Esophagus (tissue), 2 donors: ENCODE measurements at regions not wholly inside any gene's neighbourhood (a gene's known extent, or its start where the extent isn't known, plus 50 kb on each side); places are given as distances from the start of the nearest gene placed in this dataset.

Source experiments
- H3K27ac ChIP-seq, 2 donors: one replicate each; pipeline ENCODE4 v1.5.1; 2013; ENCODE audit warnings: low read depth in 2 of 2, mild to moderate bottlenecking in 2 of 2, inconsistent platforms in 1 of 2, low read length in 1 of 2, moderate library complexity in 1 of 2
- H3K27me3 ChIP-seq, 2 donors: one replicate each; pipeline ENCODE4 v1.6.1; 2013; ENCODE audit warnings: low read length in 2 of 2, control low read depth in 1 of 2, mild to moderate bottlenecking in 1 of 2; ENCODE audit not compliant: insufficient read depth in 2 of 2, control insufficient read depth in 1 of 2
- H3K36me3 ChIP-seq, 2 donors: one replicate each; pipeline ENCODE4 v1.6.1; 2013; ENCODE audit warnings: low read length in 1 of 2; ENCODE audit not compliant: control insufficient read depth in 2 of 2, insufficient read depth in 2 of 2
- H3K4me1 ChIP-seq, 2 donors: one replicate each; pipeline ENCODE4 v1.6.1; 2013; ENCODE audit warnings: low read length in 1 of 2; ENCODE audit not compliant: control insufficient read depth in 2 of 2, insufficient read depth in 2 of 2
- H3K4me3 ChIP-seq, 2 donors: one replicate each; pipeline ENCODE4 v1.5.1; 2013; ENCODE audit warnings: low read length in 2 of 2, mild to moderate bottlenecking in 2 of 2, low read depth in 1 of 2, moderate library complexity in 1 of 2
- H3K9me3 ChIP-seq, 2 donors: one replicate each; pipeline ENCODE4 v1.6.1; 2013; ENCODE audit warnings: mild to moderate bottlenecking in 2 of 2, low read depth in 1 of 2, low read length in 1 of 2, moderate library complexity in 1 of 2; ENCODE audit not compliant: control insufficient read depth in 2 of 2, insufficient read depth in 1 of 2
- WGBS, 2 donors: extraction: QIAGEN DNeasy Blood & Tissue Kit; methylation state at CpG; one replicate each; pipeline ENCODE4 v1.1.7; 2013; 5-methylcytosine and 5-hydroxymethylcytosine counted together
- donor health status: healthy with polysubstance abuse.
- donor health status: Bipolar disorder and iron deficiency.

DNA sequence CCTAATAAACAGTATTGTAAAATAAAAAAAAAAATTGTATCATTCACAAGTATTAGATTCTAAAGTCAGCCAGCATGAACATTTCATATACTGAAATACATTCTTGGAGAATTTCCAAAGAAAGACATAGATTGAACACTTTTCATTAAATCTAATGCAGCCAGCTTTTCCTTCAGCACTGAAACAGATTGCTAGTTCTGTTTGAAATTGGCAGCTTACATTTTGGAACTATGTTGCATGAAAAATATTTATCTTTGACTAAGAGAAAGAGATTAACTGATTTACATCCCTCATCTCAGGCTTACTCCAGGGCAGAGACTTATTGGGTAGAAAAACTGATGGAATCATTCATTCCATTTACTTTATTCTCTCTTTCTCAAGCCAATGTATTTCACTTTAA lies 272.7 kb downstream of the PDHA2 start:
- Histone ChIP-seq H3K9me3 (no peaks in the 10 kb centered on the region), H3K27ac (no peak overlapping the region), H3K4me1 (no peaks in the 10 kb centered on the region), H3K36me3 (no peaks in the 10 kb centered on the region), H3K27me3 (no peaks in the 10 kb centered on the region), H3K4me3 (no peak overlapping the region)

- WGBS, 2 donors: 74 to 78% methylated on average over 1 of the region's 1 CpG
These were observed 280.3 kb downstream of the PDHA2 start for GRCh38 chr4:96120206-96120605.

DNA sequence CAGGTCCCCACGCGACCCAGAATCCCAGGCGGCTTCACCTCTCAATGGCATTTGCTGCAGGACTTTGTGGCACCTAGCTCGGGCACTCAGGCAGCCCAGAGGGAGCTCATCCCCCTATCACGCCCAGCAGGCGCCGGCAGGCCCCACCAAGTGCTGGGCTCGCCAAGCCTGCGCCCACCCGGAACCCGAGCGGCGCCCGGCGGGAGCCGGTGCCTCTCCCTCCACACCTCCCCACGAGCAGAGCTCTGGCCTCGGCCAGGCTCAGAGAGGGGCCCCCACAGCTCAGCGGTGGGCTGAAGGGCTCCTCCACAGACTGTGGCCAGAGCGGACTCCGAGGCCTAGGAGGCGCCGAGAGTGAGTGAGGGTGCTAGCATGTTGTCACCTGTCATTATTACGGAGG lies 286.3 kb downstream of the PDHA2 start:
- Histone ChIP-seq H3K4me3 (no peak overlapping the region), H3K4me1 (no peaks in the 10 kb centered on the region), H3K36me3 (no peaks in the 10 kb centered on the region), H3K27ac (no peak overlapping the region), H3K27me3 (no peaks in the 10 kb centered on the region), H3K9me3 (peaks cover 5 to 6% of the 10 kb centered on the region in 2 donors)
- WGBS, 2 donors: 93 to 94% methylated on average over 24 of the region's 24 CpGs

More at GRCh38 chr4:96120206-96120605, 280.3 kb downstream of the PDHA2 start:
- no peak overlapping the region for H3K4me3 ChIP-seq
- H3K9me3 ChIP-seq: no peaks in the 10 kb centered on the region
- no peak overlapping the region for H3K27ac ChIP-seq
- H3K36me3 ChIP-seq: no peaks in the 10 kb centered on the region
- H3K27me3 ChIP-seq: no peaks in the 10 kb centered on the region
- no peaks in the 10 kb centered on the region for H3K4me1 ChIP-seq

- H3K4me1 ChIP-seq: no peaks in the 10 kb centered on the region
- WGBS, 2 donors: 69 to 82% methylated on average over 1 of the region's 1 CpG
- no peak overlapping the region for H3K27ac ChIP-seq
- no peak overlapping the region for H3K4me3 ChIP-seq
- H3K9me3 ChIP-seq: peaks cover 0 to 3% of the 10 kb centered on the region in 2 donors
- H3K36me3 ChIP-seq: no peaks in the 10 kb centered on the region
- no peaks in the 10 kb centered on the region for H3K27me3 ChIP-seq
These were observed 291.3 kb downstream of the PDHA2 start for GRCh38 chr4:96131186-96131585.

- H3K36me3 ChIP-seq: no peaks in the 10 kb centered on the region
- H3K27me3 ChIP-seq: no peaks in the 10 kb centered on the region
- no peak overlapping the region for H3K4me3 ChIP-seq
- 88 to 93% methylated on average over 2 of the region's 2 CpGs for WGBS, 2 donors
- no peak overlapping the region for H3K27ac ChIP-seq
- peaks cover 0 to 2% of the 10 kb centered on the region in 2 donors for H3K9me3 ChIP-seq
- no peaks in the 10 kb centered on the region for H3K4me1 ChIP-seq
These were observed 294.9 kb downstream of the PDHA2 start for GRCh38 chr4:96134806-96135205.

GRCh38 chr4:96136056-96136455 lies 296.2 kb downstream of the PDHA2 start:
- no peak overlapping the region for H3K4me3 ChIP-seq
- peaks cover 0 to 2% of the 10 kb centered on the region in 2 donors for H3K9me3 ChIP-seq
- H3K36me3 ChIP-seq: no peaks in the 10 kb centered on the region
- no peak overlapping the region for H3K27ac ChIP-seq
- 62 to 75% methylated on average over 2 of the region's 2 CpGs for WGBS, 2 donors
- no peaks in the 10 kb centered on the region for H3K4me1 ChIP-seq
- no peaks in the 10 kb centered on the region for H3K27me3 ChIP-seq

DNA sequence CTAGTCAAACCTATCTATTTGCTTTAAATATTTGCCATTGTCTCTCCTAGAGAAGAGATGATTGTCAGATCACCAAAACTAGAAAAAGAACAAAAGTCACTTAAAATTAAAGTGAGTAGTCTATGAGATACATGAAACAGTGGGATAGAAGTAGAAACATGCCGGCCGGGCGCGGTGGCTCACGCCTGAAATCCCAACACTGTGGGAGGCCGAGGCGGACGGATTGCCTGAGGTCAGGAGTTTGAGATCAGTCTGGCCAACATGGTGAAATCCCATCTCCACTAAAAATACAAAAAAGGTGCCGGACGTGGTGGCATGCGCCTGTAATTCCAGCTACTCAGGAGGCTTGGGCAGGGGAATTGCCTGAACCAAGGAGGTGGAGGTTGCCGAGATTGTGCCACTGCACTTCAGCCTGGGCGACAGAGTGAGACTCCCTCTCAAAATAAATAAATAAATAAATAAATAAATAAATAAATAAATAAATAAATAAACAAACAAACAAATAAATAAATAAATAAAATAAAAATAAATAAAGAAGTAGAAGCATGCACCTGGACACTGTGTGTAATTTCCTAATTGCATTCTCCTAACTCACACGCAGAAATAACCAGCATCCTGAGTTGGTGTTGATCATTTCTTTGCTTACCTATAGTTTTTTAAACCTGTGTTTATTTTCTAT lies 299.5 kb downstream of the PDHA2 start:
- H3K27ac ChIP-seq: no peak overlapping the region
- H3K4me3 ChIP-seq: no peak overlapping the region
- peaks cover 0 to 2% of the 10 kb centered on the region in 2 donors for H3K9me3 ChIP-seq
- H3K36me3 ChIP-seq: no peaks in the 10 kb centered on the region
- 94 to 95% methylated on average over 14 of the region's 14 CpGs for WGBS, 2 donors
- H3K27me3 ChIP-seq: no peaks in the 10 kb centered on the region
- no peaks in the 10 kb centered on the region for H3K4me1 ChIP-seq

DNA sequence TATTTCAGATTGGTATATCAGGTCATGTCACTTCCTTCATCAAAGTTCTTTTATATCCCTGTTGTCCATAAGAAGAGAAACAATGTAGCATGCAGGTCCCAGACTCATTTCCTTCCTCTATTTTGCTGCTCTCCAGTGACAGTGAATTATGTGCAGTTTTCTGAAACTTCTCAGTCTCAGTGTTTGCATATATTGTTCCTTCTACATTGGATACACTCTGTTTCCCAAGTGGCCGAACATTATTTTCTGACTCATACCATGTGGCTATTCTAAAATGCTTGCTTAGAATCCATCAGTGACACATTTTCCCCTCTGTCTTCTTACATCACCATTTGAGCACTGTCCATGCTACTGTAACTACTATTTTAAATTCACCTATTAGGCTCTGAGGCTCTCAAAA lies 305.7 kb downstream of the PDHA2 start:
- no peaks in the 10 kb centered on the region for H3K27me3 ChIP-seq
- no peak overlapping the region for H3K27ac ChIP-seq
- 27 to 38% methylated on average over 1 of the region's 1 CpG for WGBS, 2 donors
- H3K4me3 ChIP-seq: no peak overlapping the region
- no peaks in the 10 kb centered on the region for H3K9me3 ChIP-seq
- no peaks in the 10 kb centered on the region for H3K4me1 ChIP-seq
- H3K36me3 ChIP-seq: no peaks in the 10 kb centered on the region

DNA sequence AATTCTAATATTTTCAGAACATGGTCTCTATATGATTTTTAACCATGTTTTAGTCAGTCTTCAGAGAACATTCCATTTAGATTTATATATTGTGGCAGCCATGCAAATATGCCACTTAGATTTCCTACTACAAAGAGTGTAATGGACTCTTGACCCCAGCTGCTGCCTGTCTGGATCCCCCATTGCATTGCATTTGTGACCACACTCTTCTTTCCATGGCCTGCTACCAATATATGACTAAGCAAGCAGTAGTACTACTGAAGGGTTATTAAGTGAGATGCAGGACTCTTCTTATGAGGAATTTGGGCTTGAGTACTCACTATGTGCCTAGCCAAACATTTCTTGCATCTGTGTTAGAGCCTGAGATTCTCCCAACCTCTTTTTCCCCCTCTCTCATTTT lies 306.8 kb downstream of the PDHA2 start:
- no peaks in the 10 kb centered on the region for H3K27me3 ChIP-seq
- H3K36me3 ChIP-seq: no peaks in the 10 kb centered on the region
- no peaks in the 10 kb centered on the region for H3K4me1 ChIP-seq
- H3K27ac ChIP-seq: no peak overlapping the region
- no peaks in the 10 kb centered on the region for H3K9me3 ChIP-seq
- no peak overlapping the region for H3K4me3 ChIP-seq

DNA sequence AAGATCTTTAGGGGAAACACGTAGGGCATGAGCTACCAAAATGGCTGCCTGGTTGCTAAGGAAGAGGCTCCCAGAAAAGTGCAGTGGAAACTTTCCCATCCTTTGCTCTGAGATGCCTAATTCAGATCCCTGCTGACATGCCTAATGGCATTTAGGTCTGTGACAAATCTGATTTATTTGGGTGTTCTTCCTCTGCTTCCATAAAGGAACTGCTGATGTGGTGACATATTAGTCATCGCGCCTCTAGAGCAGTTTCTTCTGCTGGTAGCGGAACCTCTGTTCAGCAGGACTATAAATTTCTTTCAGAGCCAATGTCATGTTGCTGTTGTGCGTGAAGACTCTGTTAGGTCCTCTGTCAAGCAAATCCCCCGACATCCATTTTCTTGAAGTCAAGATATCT lies 310.0 kb downstream of the PDHA2 start:
- Histone ChIP-seq H3K4me1 (no peaks in the 10 kb centered on the region), H3K36me3 (no peaks in the 10 kb centered on the region), H3K4me3 (no peak overlapping the region), H3K27me3 (no peaks in the 10 kb centered on the region), H3K9me3 (no peaks in the 10 kb centered on the region), H3K27ac (no peak overlapping the region)
- WGBS, 2 donors: 84 to 88% methylated on average over 6 of the region's 6 CpGs
